ENCODE measurements at regions not wholly inside any gene's neighbourhood (a gene's known extent, or its start where the extent isn't known, plus 50 kb on each side); places are given as distances from the start of the nearest gene placed in this dataset.

DNA sequence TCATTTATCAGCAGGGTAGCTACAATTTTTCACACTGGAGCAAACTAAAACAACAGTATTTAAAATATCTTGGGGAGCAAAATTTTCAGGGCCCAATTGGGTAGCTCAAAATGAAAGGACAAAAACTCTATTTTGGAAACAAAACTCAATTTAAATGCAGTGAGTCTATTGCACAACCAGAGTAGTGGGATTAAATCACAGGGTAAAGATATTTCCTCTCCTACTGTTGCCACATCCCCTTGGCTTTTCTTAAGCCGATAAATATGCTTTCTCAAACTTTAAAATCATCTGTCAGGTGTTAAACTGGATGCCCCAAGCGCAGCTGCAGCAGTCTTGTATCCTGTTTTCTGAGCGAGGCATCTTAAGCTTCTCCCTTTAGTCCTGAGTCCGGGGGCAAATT lies 1474.3 kb upstream of the CDH9 start:
- no peak for DNase-seq
- ChIA-PET CTCF (no interaction called here), POLR2A (no interaction called here)
- intact Hi-C loops (cut with DNase I, micrococcal nuclease) = no loop called here
- Histone ChIP-seq H3K27ac (ENCODE audit: low read depth in 1 of 2, low read length in 2 of 2) (no peak overlapping the region), H3K36me3 (ENCODE audit: insufficient read depth, low read length) (no peaks in the 10 kb centered on the region), H3K4me1 (ENCODE audit: insufficient read depth, low read length) (no peaks in the 10 kb centered on the region), H3K4me3 (ENCODE audit: low read length) (no peak overlapping the region), H3K9me3 (ENCODE audit: control insufficient read depth in 1 of 2, insufficient read depth in 1 of 2, low read length in 2 of 2) (peaks cover 0 to 7% of the 10 kb centered on the region in 2 experiments), H3K27me3 (ENCODE audit: control insufficient read depth in 1 of 2, insufficient read depth in 2 of 2, low read length in 2 of 2) (no peaks in the 10 kb centered on the region)
- ATAC-seq (ENCODE audit: poor library complexity) = no peak
- TF ChIP-seq, protein P1, sequence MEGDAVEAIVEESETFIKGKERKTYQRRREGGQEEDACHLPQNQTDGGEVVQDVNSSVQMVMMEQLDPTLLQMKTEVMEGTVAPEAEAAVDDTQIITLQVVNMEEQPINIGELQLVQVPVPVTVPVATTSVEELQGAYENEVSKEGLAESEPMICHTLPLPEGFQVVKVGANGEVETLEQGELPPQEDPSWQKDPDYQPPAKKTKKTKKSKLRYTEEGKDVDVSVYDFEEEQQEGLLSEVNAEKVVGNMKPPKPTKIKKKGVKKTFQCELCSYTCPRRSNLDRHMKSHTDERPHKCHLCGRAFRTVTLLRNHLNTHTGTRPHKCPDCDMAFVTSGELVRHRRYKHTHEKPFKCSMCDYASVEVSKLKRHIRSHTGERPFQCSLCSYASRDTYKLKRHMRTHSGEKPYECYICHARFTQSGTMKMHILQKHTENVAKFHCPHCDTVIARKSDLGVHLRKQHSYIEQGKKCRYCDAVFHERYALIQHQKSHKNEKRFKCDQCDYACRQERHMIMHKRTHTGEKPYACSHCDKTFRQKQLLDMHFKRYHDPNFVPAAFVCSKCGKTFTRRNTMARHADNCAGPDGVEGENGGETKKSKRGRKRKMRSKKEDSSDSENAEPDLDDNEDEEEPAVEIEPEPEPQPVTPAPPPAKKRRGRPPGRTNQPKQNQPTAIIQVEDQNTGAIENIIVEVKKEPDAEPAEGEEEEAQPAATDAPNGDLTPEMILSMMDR (IDR thresholded peaks at IDR 0.05) = no peak
- H3K9me3 Mint-ChIP-seq = peaks cover 2% of the 10 kb centered on the region
- no peak overlapping the region for H3K27ac Mint-ChIP-seq
- no peaks in the 10 kb centered on the region for H3K4me1 Mint-ChIP-seq (ENCODE audit: low read depth)
- no peaks in the 10 kb centered on the region for H3K27me3 Mint-ChIP-seq
- no peaks in the 10 kb centered on the region for H3K36me3 Mint-ChIP-seq (ENCODE audit: low read depth)
- H3K4me3 Mint-ChIP-seq = no peak overlapping the region

DNA sequence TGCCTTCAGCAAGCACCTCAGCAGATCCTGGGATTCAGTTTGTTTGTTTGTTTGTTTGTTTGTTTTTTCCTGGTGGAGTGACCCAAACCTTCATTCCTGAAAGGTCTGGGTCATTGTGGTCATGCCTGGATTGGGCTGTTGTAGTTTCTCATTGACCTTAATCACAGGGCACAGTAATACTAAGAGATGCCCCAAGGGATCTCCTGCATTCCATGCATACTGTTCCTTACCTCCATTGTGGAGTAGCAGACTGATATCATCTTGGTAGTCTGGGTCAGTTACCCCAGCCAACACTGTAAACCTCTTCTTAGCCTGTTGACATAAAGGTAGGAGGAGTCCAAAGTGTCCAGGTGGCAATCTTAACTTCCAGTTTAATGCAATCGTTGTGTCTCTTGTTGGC lies 1466.7 kb upstream of the CDH9 start:
- H3K27ac Mint-ChIP-seq = no peak overlapping the region
- H3K27me3 Mint-ChIP-seq = no peaks in the 10 kb centered on the region
- intact Hi-C loops (cut with DNase I, micrococcal nuclease) = no loop called here
- POLR2A ChIA-PET = no interaction called here
- no peaks in the 10 kb centered on the region for H3K4me1 Mint-ChIP-seq (ENCODE audit: low read depth)
- peaks cover 8% of the 10 kb centered on the region for H3K9me3 Mint-ChIP-seq
- H3K36me3 Mint-ChIP-seq (ENCODE audit: low read depth) = no peaks in the 10 kb centered on the region
- H3K27me3 ChIP-seq (ENCODE audit: control insufficient read depth in 1 of 2, insufficient read depth in 2 of 2, low read length in 2 of 2) = no peaks in the 10 kb centered on the region
- no peaks in the 10 kb centered on the region for H3K36me3 ChIP-seq (ENCODE audit: insufficient read depth, low read length)
- peaks cover 0 to 7% of the 10 kb centered on the region in 2 experiments for H3K9me3 ChIP-seq (ENCODE audit: control insufficient read depth in 1 of 2, insufficient read depth in 1 of 2, low read length in 2 of 2)
- no peak overlapping the region for H3K27ac ChIP-seq (ENCODE audit: low read depth in 1 of 2, low read length in 2 of 2)
- TF ChIP-seq, protein P1 (IDR thresholded peaks at IDR 0.05) = no peak
- no peak for DNase-seq
- H3K4me3 ChIP-seq (ENCODE audit: low read length) = no peak overlapping the region
- H3K4me1 ChIP-seq (ENCODE audit: insufficient read depth, low read length) = no peaks in the 10 kb centered on the region
- CTCF ChIA-PET = no interaction called here
- no peak overlapping the region for H3K4me3 Mint-ChIP-seq
- ATAC-seq (ENCODE audit: poor library complexity) = no peak

DNA sequence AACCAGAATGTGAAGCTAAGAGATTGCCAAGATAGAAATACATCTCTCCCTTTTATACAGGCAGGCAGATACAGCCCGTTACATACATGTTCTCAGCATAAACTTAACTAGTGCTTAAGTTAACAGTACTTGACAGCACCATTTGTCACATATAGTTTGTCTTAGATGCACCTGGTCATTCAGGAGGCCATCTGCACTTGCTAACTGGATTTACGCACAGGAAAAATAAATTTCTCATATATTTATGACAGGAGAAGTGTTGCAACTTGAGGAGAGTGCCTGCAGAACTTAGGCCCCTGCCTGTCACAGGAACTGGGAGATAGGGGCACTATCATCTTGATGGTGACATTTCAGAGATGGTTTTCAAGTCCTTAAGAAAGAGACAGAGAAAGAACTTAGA lies 1462.1 kb upstream of the CDH9 start:
- TF ChIP-seq, protein P1 (IDR thresholded peaks at IDR 0.05) = no peak

More for the DNA sequence above, 1462.1 kb upstream of the CDH9 start:
- Histone ChIP-seq H3K27me3 (ENCODE audit: control insufficient read depth in 1 of 2, insufficient read depth in 2 of 2, low read length in 2 of 2) (no peaks in the 10 kb centered on the region), H3K4me1 (ENCODE audit: insufficient read depth, low read length) (no peaks in the 10 kb centered on the region), H3K4me3 (ENCODE audit: low read length) (no peak overlapping the region), H3K27ac (ENCODE audit: low read depth in 1 of 2, low read length in 2 of 2) (no peak overlapping the region), H3K9me3 (ENCODE audit: control insufficient read depth in 1 of 2, insufficient read depth in 1 of 2, low read length in 2 of 2) (no peaks in the 10 kb centered on the region), H3K36me3 (ENCODE audit: insufficient read depth, low read length) (no peaks in the 10 kb centered on the region)
- Mint-ChIP-seq H3K4me1 (ENCODE audit: low read depth) (no peaks in the 10 kb centered on the region), H3K4me3 (no peak overlapping the region), H3K9me3 (peaks cover 10% of the 10 kb centered on the region), H3K27ac (no peak overlapping the region), H3K36me3 (ENCODE audit: low read depth) (no peaks in the 10 kb centered on the region), H3K27me3 (no peaks in the 10 kb centered on the region)
- ChIA-PET CTCF (no interaction called here), POLR2A (no interaction called here)
- DNase-seq (no peak), ATAC-seq (ENCODE audit: poor library complexity) (no peak)
- intact Hi-C loops (cut with DNase I, micrococcal nuclease) = no loop called here

Data from CD4-positive, alpha-beta T cell (primary cell).